ENCODE measurements at regions not wholly inside any gene's neighbourhood (a gene's known extent, or its start where the extent isn't known, plus 50 kb on each side); places are given as distances from the start of the nearest gene placed in this dataset.
"Not testable (repeated sequence)": the region's sequence is repeated elsewhere in the genome, so short reads cannot be mapped to it uniquely, and the experiment has no call there.

- no peak for DNase-seq
These were observed 63.1 kb upstream of the NDN start for GRCh38 chr15:23750179-23750578.

GRCh38 chr15:23750776-23751175, 63.7 kb upstream of the NDN start:
- no peak for DNase-seq

GRCh38 chr15:23753248-23753647, 66.1 kb upstream of the NDN start:
- no peak for DNase-seq

GRCh38 chr15:23758891-23759290, 71.8 kb upstream of the NDN start:
- DNase-seq: no peak

GRCh38 chr15:23760024-23760423, 72.9 kb upstream of the NDN start:
- no peak for DNase-seq

GRCh38 chr15:23761386-23761785, 74.3 kb upstream of the NDN start:
- no peak for DNase-seq

- no peak for DNase-seq
These were observed 74.9 kb upstream of the NDN start for GRCh38 chr15:23762026-23762425.

GRCh38 chr15:23763021-23763420, 75.9 kb upstream of the NDN start:
- no peak for DNase-seq

GRCh38 chr15:23764306-23764705, 77.2 kb upstream of the NDN start:
- DNase-seq: no peak

- no peak for DNase-seq
These were observed 77.6 kb upstream of the NDN start for GRCh38 chr15:23764716-23765115.

GRCh38 chr15:23766779-23767178, 79.7 kb upstream of the NDN start:
- DNase-seq: not testable (repeated sequence)

GRCh38 chr15:23773093-23773492, 86.0 kb upstream of the NDN start:
- no peak for DNase-seq

- no peak for DNase-seq
These were observed 100.4 kb upstream of the NDN start for GRCh38 chr15:23787346-23788105.

- DNase-seq: no peak
These were observed 106.1 kb upstream of the NDN start for GRCh38 chr15:23793191-23793680.

GRCh38 chr15:23797747-23798446, 110.8 kb upstream of the NDN start:
- no peak for DNase-seq

GRCh38 chr15:23801881-23802280, 114.8 kb upstream of the NDN start:
- DNase-seq: no peak

GRCh38 chr15:23802896-23803435, 115.9 kb upstream of the NDN start:
- DNase-seq: not testable (repeated sequence)

GRCh38 chr15:23806980-23807379, 119.9 kb upstream of the NDN start:
- DNase-seq: no peak

GRCh38 chr15:23823508-23823907, 136.4 kb upstream of the NDN start:
- no peak for DNase-seq

GRCh38 chr15:23828786-23829185, 141.7 kb upstream of the NDN start:
- DNase-seq: no peak

GRCh38 chr15:23835953-23836352, 148.8 kb upstream of the NDN start:
- no peak for DNase-seq

GRCh38 chr15:23839893-23840474, 152.9 kb upstream of the NDN start:
- no peak for DNase-seq

GRCh38 chr15:23846218-23846617, 159.1 kb upstream of the NDN start:
- no peak for DNase-seq
